Esophagus muscularis mucosa (tissue), 4 donors: ENCODE measurements at regions not wholly inside any gene's neighbourhood (a gene's known extent, or its start where the extent isn't known, plus 50 kb on each side); places are given as distances from the start of the nearest gene placed in this dataset.
"Not testable (repeated sequence)": the region's sequence is repeated elsewhere in the genome, so short reads cannot be mapped to it uniquely, and the experiment has no call there.

Source experiments
- DNase-seq: peaks from one replicate; pipeline ENCODE4 v3.0.0-alpha.2; 2017; ENCODE audit errors: extremely low spot score
- H3K27ac ChIP-seq, 4 donors: fragments of 200-600 bp; sonication (generic); replicated peaks in 1 of 4; 1 replicate in 3 of 4; 2 replicates in 1 of 4; pipeline ENCODE4 v1.5.1; 2016 to 2019; ENCODE audit warnings: mild to moderate bottlenecking in 1 of 4
- H3K27me3 ChIP-seq, 4 donors: fragments of 200-600 bp; sonication (generic); one replicate each; pipeline versions ENCODE4 v1.5.1 to v1.6.0; 2016 to 2019
- H3K36me3 ChIP-seq, 4 donors: fragments of 200-600 bp; sonication (generic); one replicate each; pipeline ENCODE4 v1.5.1; 2016 to 2019
- H3K4me1 ChIP-seq, 4 donors: fragments of 200-600 bp; sonication (generic); one replicate each; pipeline ENCODE4 v1.5.1; 2016 to 2019
- H3K4me3 ChIP-seq, 4 donors: fragments of 200-600 bp; sonication (generic); 1 replicate in 2 of 4; 2 replicates in 2 of 4; pipeline ENCODE4 v1.5.1; 2016 to 2019; ENCODE audit warnings: mild to moderate bottlenecking in 4 of 4, moderate library complexity in 1 of 4
- H3K9me3 ChIP-seq, 4 donors: fragments of 200-600 bp; sonication (generic); 1 replicate in 3 of 4; 2 replicates in 1 of 4; pipeline ENCODE4 v1.5.1; 2016 to 2019
- CTCF ChIP-seq, 3 experiments: fragments of 200-600 bp in 2 of 3; fragments of 450-650 bp in 1 of 3; sonication (generic) in 2 of 3; IDR thresholded peaks; one replicate each; pipeline ENCODE4 v1.5.1; 2017 to 2019; ENCODE audit warnings: antibody characterized with exemption in 3 of 3, mild to moderate bottlenecking in 2 of 3, moderate library complexity in 1 of 3
- EP300 ChIP-seq: sonication (generic); formaldehyde crosslinking; IDR thresholded peaks from one replicate; pipeline ENCODE4 v1.6.1; 2017; ENCODE audit warnings: antibody characterized with exemption
- POLR2A ChIP-seq: fragments of 450-650 bp; IDR thresholded peaks from one replicate; pipeline ENCODE4 v1.6.1; 2017; ENCODE audit warnings: antibody characterized with exemption, moderate library complexity, mild to moderate bottlenecking, low read depth
- POLR2AphosphoS5 ChIP-seq, 2 donors: sonication (generic); formaldehyde crosslinking; IDR thresholded peaks; one replicate each; pipeline ENCODE4 v1.6.1; 2017; ENCODE audit warnings: antibody characterized with exemption in 2 of 2
- WGBS: methylation state at CpG from one replicate; pipeline ENCODE4 v1.1.5; 2018; 5-methylcytosine and 5-hydroxymethylcytosine counted together
- intact Hi-C: fragments of 100-400 bp; cut with DNase I; formaldehyde crosslinking; loops from one replicate; pipeline ENCODE4 v1.15.1; 2023

- TF ChIP-seq CTCF (IDR thresholded peaks at IDR 0.05), result no peak
- no peak for TF ChIP-seq POLR2AphosphoS5 (IDR thresholded peaks at IDR 0.05)
- TF ChIP-seq EP300, result no peak
- TF ChIP-seq POLR2A, result no peak
- DNase-seq, result no peak
- Histone ChIP-seq H3K4me3 (no peak overlapping the region), H3K27me3 (no peaks in the 10 kb centered on the region), H3K9me3 (no peaks in the 10 kb centered on the region), H3K27ac (no peak overlapping the region), H3K4me1 (no peaks in the 10 kb centered on the region), H3K36me3 (no peaks in the 10 kb centered on the region)
- WGBS, result 91% methylated on average over 6 of the region's 6 CpGs
- intact Hi-C loops, result no loop called here
These were observed 656.0 kb upstream of the SGO1 start for GRCh38 chr3:20842002-20842401.

- H3K36me3 ChIP-seq, result no peaks in the 10 kb centered on the region
- no peak overlapping the region for H3K27ac ChIP-seq
- no peak for DNase-seq
- H3K27me3 ChIP-seq, result no peaks in the 10 kb centered on the region
- no peak overlapping the region for H3K4me3 ChIP-seq
- no peaks in the 10 kb centered on the region for H3K9me3 ChIP-seq
- WGBS, result 52% methylated on average over 3 of the region's 3 CpGs
- no peak for TF ChIP-seq CTCF (IDR thresholded peaks at IDR 0.05)
- no peak for TF ChIP-seq POLR2AphosphoS5 (IDR thresholded peaks at IDR 0.05)
- TF ChIP-seq POLR2A, result no peak
- no peak for TF ChIP-seq EP300
- intact Hi-C loops, result no loop called here
- H3K4me1 ChIP-seq, result no peaks in the 10 kb centered on the region
These were observed 651.8 kb upstream of the SGO1 start for GRCh38 chr3:20837676-20838302.

- intact Hi-C loops, result no loop called here
- Histone ChIP-seq H3K4me1 (no peaks in the 10 kb centered on the region), H3K9me3 (no peaks in the 10 kb centered on the region), H3K4me3 (no peak overlapping the region), H3K27ac (no peak overlapping the region), H3K27me3 (no peaks in the 10 kb centered on the region), H3K36me3 (no peaks in the 10 kb centered on the region)
- WGBS, result 94% methylated on average over 2 of the region's 2 CpGs
- DNase-seq, result no peak
- no peak for TF ChIP-seq POLR2A
- no peak for TF ChIP-seq CTCF (IDR thresholded peaks at IDR 0.05)
- no peak for TF ChIP-seq POLR2AphosphoS5 (IDR thresholded peaks at IDR 0.05)
- TF ChIP-seq EP300, result no peak
These were observed 650.8 kb upstream of the SGO1 start for GRCh38 chr3:20836801-20837200.

GRCh38 chr3:20832963-20833362 lies 647.0 kb upstream of the SGO1 start:
- WGBS, result 86% methylated on average over 2 of the region's 2 CpGs
- Histone ChIP-seq H3K27ac (no peak overlapping the region), H3K4me3 (no peak overlapping the region), H3K36me3 (no peaks in the 10 kb centered on the region), H3K4me1 (no peaks in the 10 kb centered on the region), H3K27me3 (no peaks in the 10 kb centered on the region), H3K9me3 (no peaks in the 10 kb centered on the region)
- DNase-seq, result no peak
- TF ChIP-seq POLR2AphosphoS5 (IDR thresholded peaks at IDR 0.05), result no peak
- no peak for TF ChIP-seq CTCF (IDR thresholded peaks at IDR 0.05)
- no peak for TF ChIP-seq EP300
- TF ChIP-seq POLR2A, result no peak
- intact Hi-C loops, result no loop called here

- Histone ChIP-seq H3K27ac (no peak overlapping the region), H3K27me3 (no peaks in the 10 kb centered on the region), H3K36me3 (no peaks in the 10 kb centered on the region), H3K9me3 (peaks cover 0 to 10% (median 5%) of the 10 kb centered on the region in 4 donors), H3K4me1 (no peaks in the 10 kb centered on the region), H3K4me3 (no peak overlapping the region)
- TF ChIP-seq POLR2A, result no peak
- no peak for TF ChIP-seq CTCF (IDR thresholded peaks at IDR 0.05)
- no peak for TF ChIP-seq EP300
- no peak for TF ChIP-seq POLR2AphosphoS5 (IDR thresholded peaks at IDR 0.05)
- DNase-seq, result no peak
- intact Hi-C loops, result loop anchor here (1.0 kb wide), 1 partner anchor 8 kb away; no protein-coding TSS in a partner anchor
These were observed 636.2 kb upstream of the SGO1 start for GRCh38 chr3:20822251-20822650.

- 90% methylated on average over 7 of the region's 9 CpGs for WGBS
- H3K4me3 ChIP-seq, DNase-seq, intact Hi-C loops, H3K27ac ChIP-seq, H3K27me3 ChIP-seq, H3K36me3 ChIP-seq, H3K4me1 ChIP-seq: not testable (repeated sequence)
- peaks cover 0 to 10% (median 5%) of the 10 kb centered on the region in 4 donors for H3K9me3 ChIP-seq
These were observed 634.9 kb upstream of the SGO1 start for GRCh38 chr3:20820872-20821271.
